Hepatocyte (in vitro differentiated cells): ENCODE measurements at regions not wholly inside any gene's neighbourhood (a gene's known extent, or its start where the extent isn't known, plus 50 kb on each side); places are given as distances from the start of the nearest gene placed in this dataset.

Experiments used
- DNase-seq: peaks from one replicate; pipeline ENCODE4 v3.0.0-alpha.2; 2016; ENCODE audit warnings: low spot score
- H2AFZ ChIP-seq: fragments of 200-600 bp; sonication (generic); 2 replicates; pipeline ENCODE4 v1.6.0; 2016; ENCODE audit warnings: antibody characterized with exemption, mild to moderate bottlenecking
- H3K27ac ChIP-seq: fragments of 200-600 bp; sonication (generic); 2 replicates; pipeline ENCODE4 v1.5.1; 2016; ENCODE audit warnings: mild to moderate bottlenecking
- H3K27me3 ChIP-seq: fragments of 200-600 bp; sonication (generic); 2 replicates; pipeline ENCODE4 v1.6.1; 2016
- H3K36me3 ChIP-seq: fragments of 200-600 bp; sonication (generic); replicated peaks from 2 replicates; pipeline ENCODE4 v1.5.1; 2016; ENCODE audit warnings: low read depth; ENCODE audit not compliant: insufficient read depth
- H3K4me1 ChIP-seq: fragments of 200-600 bp; sonication (generic); 2 replicates; pipeline ENCODE4 v1.5.1; 2016; ENCODE audit warnings: mild to moderate bottlenecking, moderate library complexity; ENCODE audit not compliant: insufficient read depth
- H3K4me2 ChIP-seq: fragments of 200-600 bp; sonication (generic); 2 replicates; pipeline ENCODE4 v1.6.0; 2016
- H3K4me3 ChIP-seq: fragments of 200-600 bp; sonication (generic); 2 replicates; pipeline ENCODE4 v1.5.1; 2016; ENCODE audit warnings: mild to moderate bottlenecking
- H3K79me2 ChIP-seq: fragments of 200-600 bp; sonication (generic); 2 replicates; pipeline ENCODE4 v1.6.0; 2017; ENCODE audit warnings: mild to moderate bottlenecking
- H3K9me2 ChIP-seq: fragments of 200-600 bp; sonication (generic); replicated peaks from 2 replicates; pipeline ENCODE4 v1.6.0; 2017; ENCODE audit warnings: mild to moderate bottlenecking; ENCODE audit not compliant: insufficient read depth
- H3K9me3 ChIP-seq: fragments of 200-600 bp; sonication (generic); 2 replicates; pipeline ENCODE4 v1.5.1; 2016; ENCODE audit warnings: low read depth, mild to moderate bottlenecking
- H4K20me1 ChIP-seq: fragments of 200-600 bp; sonication (generic); 2 replicates; pipeline ENCODE4 v1.6.0; 2016; ENCODE audit warnings: mild to moderate bottlenecking; ENCODE audit not compliant: insufficient read depth, poor library complexity, severe bottlenecking
- EZH2 ChIP-seq: fragments of 200-600 bp; sonication (generic); IDR thresholded peaks from 2 replicates; pipeline ENCODE4 v1.6.1; 2016; ENCODE audit warnings: antibody characterized with exemption, mild to moderate bottlenecking, borderline replicate concordance
- EZH2phosphoT487 ChIP-seq: fragments of 200-600 bp; sonication (generic); IDR thresholded peaks from one replicate; pipeline ENCODE4 v1.6.1; 2018; ENCODE audit warnings: antibody characterized with exemption, mild to moderate bottlenecking, low read depth, moderate library complexity; ENCODE audit not compliant: unreplicated experiment, severe bottlenecking
- WGBS: methylation state at CpG from one replicate; pipeline ENCODE4 v1.1.6; 2016; ENCODE audit warnings: low lambda C conversion rate; ENCODE audit errors: missing lambda C conversion rate; 5-methylcytosine and 5-hydroxymethylcytosine counted together
- TF ChIP-seq, protein P1 (sequence below): fragments of 200-600 bp; sonication (generic); IDR thresholded peaks from 2 replicates; pipeline ENCODE4 v1.5.1; 2016; ENCODE audit warnings: antibody characterized with exemption, mild to moderate bottlenecking; ENCODE audit not compliant: poor library complexity

GRCh38 chr3:132205609-132206008 is 111.6 kb upstream of the ACP3 start:
- Histone ChIP-seq H3K27ac (no peak overlapping the region), H2AFZ (no peak overlapping the region), H3K4me2 (no peak overlapping the region), H3K9me2 (no peaks in the 10 kb centered on the region), H3K27me3 (no peaks in the 10 kb centered on the region), H3K79me2 (no peaks in the 10 kb centered on the region), H4K20me1 (no peaks in the 10 kb centered on the region), H3K4me1 (no peaks in the 10 kb centered on the region), H3K9me3 (no peaks in the 10 kb centered on the region), H3K36me3 (no peaks in the 10 kb centered on the region), H3K4me3 (no peak overlapping the region)
- TF ChIP-seq, protein P1, sequence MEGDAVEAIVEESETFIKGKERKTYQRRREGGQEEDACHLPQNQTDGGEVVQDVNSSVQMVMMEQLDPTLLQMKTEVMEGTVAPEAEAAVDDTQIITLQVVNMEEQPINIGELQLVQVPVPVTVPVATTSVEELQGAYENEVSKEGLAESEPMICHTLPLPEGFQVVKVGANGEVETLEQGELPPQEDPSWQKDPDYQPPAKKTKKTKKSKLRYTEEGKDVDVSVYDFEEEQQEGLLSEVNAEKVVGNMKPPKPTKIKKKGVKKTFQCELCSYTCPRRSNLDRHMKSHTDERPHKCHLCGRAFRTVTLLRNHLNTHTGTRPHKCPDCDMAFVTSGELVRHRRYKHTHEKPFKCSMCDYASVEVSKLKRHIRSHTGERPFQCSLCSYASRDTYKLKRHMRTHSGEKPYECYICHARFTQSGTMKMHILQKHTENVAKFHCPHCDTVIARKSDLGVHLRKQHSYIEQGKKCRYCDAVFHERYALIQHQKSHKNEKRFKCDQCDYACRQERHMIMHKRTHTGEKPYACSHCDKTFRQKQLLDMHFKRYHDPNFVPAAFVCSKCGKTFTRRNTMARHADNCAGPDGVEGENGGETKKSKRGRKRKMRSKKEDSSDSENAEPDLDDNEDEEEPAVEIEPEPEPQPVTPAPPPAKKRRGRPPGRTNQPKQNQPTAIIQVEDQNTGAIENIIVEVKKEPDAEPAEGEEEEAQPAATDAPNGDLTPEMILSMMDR: no peak
- TF ChIP-seq EZH2phosphoT487: no peak
- DNase-seq: no peak

DNA sequence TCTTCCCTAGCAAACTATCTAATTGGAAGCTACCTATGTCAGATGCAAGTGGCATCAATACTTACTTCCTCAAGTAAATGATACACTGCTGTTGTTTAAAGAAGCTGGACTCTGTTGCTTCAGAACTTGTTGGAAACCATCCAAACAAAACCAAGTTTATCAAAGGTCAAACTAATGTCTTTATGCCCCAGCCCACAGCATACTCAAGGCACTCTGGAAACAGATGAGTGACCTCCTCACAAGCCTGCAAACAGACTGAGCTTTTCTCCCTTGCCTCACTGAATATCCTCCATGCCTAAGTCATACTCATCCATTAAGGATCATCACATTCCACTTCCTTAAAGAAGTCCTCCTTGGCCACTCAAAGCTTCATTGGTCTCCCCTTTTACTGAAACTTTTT is 107.4 kb upstream of the ACP3 start:
- Histone ChIP-seq H3K4me3 (no peak overlapping the region), H3K4me2 (no peak overlapping the region), H3K36me3 (no peaks in the 10 kb centered on the region), H2AFZ (no peak overlapping the region), H3K27ac (no peak overlapping the region), H4K20me1 (no peaks in the 10 kb centered on the region), H3K79me2 (no peaks in the 10 kb centered on the region), H3K9me2 (no peaks in the 10 kb centered on the region), H3K9me3 (no peaks in the 10 kb centered on the region), H3K27me3 (no peaks in the 10 kb centered on the region), H3K4me1 (no peaks in the 10 kb centered on the region)
- no peak for DNase-seq
- TF ChIP-seq, protein P1: no peak
- TF ChIP-seq EZH2 (no peak), EZH2phosphoT487 (no peak)

GRCh38 chr3:132210476-132211346 is 106.5 kb upstream of the ACP3 start:
- Histone ChIP-seq H3K4me2 (no peak overlapping the region), H3K4me1 (no peaks in the 10 kb centered on the region), H3K9me3 (no peaks in the 10 kb centered on the region), H3K27me3 (no peaks in the 10 kb centered on the region), H3K27ac (no peak overlapping the region), H3K4me3 (no peak overlapping the region), H3K36me3 (no peaks in the 10 kb centered on the region), H3K79me2 (no peaks in the 10 kb centered on the region), H2AFZ (no peak overlapping the region), H4K20me1 (no peaks in the 10 kb centered on the region), H3K9me2 (no peaks in the 10 kb centered on the region)
- TF ChIP-seq, protein P1: peak; percentile 50
- TF ChIP-seq EZH2phosphoT487: no peak
- WGBS: 44% methylated on average over 9 of the region's 9 CpGs
- DNase-seq: peak; percentile 55

DNA sequence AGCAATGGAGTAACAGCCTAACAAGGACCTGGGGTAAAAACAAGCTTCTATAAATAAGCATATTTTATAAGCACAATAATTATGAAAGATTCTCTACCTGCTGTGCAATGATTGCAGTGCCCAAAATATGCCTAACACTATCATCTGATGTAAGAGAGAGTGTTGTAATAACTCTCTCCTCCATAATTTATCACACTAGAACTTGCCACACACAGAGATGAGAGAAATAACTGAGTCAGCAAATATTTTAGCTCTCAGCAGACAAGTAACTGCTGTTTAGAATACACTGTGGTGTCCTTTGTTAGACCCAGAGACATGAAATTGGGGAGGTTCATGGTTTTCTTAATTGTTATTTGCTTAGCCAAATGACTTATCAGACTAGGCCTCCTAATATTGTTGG is 105.3 kb upstream of the ACP3 start:
- no peaks in the 10 kb centered on the region for H4K20me1 ChIP-seq
- TF ChIP-seq EZH2 (no peak), EZH2phosphoT487 (no peak)
- TF ChIP-seq, protein P1: no peak

More for the DNA sequence above, 105.3 kb upstream of the ACP3 start:
- no peaks in the 10 kb centered on the region for H3K36me3 ChIP-seq
- no peak for DNase-seq
- H2AFZ ChIP-seq: no peak overlapping the region
- H3K4me2 ChIP-seq: no peak overlapping the region
- H3K27ac ChIP-seq: no peak overlapping the region
- H3K4me1 ChIP-seq: no peaks in the 10 kb centered on the region
- H3K4me3 ChIP-seq: no peak overlapping the region
- no peaks in the 10 kb centered on the region for H3K9me3 ChIP-seq
- H3K27me3 ChIP-seq: no peaks in the 10 kb centered on the region
- H3K9me2 ChIP-seq: no peaks in the 10 kb centered on the region
- H3K79me2 ChIP-seq: no peaks in the 10 kb centered on the region
